ENCODE measurements at regions not wholly inside any gene's neighbourhood (a gene's known extent, or its start where the extent isn't known, plus 50 kb on each side); places are given as distances from the start of the nearest gene placed in this dataset.
A peak's percentile ranks its signal among the peaks of the same experiment; 100 is the strongest.
"Not testable (repeated sequence)": the region's sequence is repeated elsewhere in the genome, so short reads cannot be mapped to it uniquely, and the experiment has no call there.

DNA sequence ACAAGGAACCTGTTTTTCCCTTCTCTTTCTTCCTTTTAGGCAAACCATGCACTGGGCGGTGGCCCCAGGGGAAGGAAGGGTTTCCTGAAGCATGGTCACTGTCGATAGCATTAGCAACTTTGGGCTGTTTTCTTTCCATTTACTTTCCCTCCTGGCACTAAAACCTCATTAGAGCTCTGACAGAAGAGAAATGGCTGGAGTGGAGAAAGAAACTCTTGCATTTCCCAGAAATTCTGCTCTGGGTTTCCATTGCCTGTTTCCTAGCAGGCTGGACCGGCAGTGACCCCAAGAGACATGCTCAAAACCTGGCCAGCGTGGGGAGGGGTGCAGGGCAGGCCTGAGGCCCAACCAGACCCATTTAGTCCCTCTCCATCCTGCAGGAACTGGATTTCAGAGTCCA lies 230.7 kb upstream of the CCL2 start:
- DNase-seq (ENCODE audit: low read depth), result no peak

DNA sequence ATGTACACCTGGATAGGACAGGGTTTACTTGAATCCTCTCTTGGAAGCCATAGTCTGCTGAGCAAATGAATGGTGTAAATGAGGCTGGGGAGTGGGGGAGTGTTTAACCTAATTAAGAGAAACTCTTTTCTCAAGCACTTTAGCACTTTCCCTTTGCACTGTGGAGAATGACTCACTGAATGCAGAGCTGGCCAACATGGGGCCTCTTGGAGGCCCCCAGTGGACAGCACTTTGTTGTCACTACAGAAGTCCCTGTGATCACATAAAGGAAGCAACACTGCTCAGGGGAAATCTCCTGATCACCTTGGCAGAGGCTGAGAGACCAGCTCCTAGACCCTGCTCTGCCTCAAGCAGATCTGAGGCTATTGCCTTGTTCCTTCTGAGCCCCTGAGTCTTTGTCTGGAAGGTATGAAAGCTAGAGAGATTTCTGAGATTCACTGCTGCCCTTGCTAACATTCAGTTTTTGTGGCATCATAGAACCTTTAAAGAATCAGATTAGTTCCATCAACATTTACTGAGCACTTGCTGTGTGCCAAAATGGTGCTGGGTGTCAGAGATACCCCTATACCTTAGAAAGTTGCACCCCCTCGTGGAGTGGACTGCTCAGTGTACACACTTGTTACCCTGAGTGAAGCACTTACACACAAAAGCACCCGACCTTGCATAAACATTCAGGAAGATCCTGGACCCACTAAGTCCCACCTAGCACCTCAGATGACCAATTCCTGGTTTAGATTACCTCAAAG lies 230.1 kb upstream of the CCL2 start:
- no peak for DNase-seq (ENCODE audit: low read depth)

DNA sequence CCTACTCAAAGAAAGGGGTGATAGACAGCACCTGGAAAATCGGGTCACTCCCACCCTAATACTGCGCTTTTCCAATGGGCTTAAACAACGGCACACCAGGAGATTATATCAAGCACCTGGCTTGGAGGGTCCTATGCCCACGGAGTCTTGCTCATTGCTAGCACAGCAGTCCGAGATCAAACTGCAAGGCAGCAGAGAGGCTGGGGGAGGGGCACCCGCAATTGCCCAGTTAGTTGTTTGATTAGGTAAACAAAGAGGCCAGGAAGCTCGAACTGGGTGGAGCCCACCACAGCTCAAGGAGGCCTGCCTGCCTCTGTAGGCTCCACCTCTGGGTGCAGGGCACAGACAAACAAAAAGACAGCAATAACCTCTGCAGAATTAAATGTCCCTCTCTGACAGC lies 224.5 kb upstream of the CCL2 start:
- DNase-seq (ENCODE audit: low read depth), result not testable (repeated sequence)

DNA sequence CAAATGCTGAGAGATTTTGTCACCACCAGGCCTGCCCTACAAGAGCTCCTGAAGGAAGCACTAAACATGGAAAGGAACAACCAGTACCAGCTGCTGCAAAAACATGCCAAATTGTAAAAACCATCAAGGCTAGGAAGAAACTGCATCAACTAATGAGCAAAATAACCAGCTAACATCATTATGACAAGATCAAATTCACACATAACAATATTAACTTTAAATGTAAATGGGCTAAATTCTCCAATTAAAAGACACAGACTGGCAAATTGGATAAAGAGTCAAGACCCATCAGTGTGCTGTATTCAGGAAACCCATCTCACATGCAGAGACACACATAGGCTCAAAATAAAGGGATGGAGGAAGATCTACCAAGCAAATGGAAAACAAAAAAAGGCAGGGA lies 222.8 kb upstream of the CCL2 start:
- not testable (repeated sequence) for DNase-seq (ENCODE audit: low read depth)

DNA sequence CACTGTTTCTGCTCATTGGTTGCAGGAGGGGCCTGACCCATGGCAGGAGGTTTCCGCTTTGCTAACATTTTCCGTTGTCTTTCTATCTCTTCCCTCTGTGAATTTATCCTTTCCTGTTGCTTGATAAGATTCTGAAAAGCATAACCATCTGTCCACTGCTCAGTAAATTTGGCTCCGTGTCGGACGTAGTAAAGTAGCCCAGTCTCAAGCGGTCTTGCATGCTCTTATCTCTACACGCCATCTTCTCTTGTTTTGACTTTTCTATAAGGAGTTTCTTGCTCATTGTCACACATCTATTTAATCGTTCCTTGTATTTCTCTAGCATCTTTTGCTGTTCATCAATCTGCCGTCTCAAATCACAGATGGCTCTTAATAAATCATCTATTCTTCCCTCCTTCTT lies 216.3 kb upstream of the CCL2 start:
- not testable (repeated sequence) for DNase-seq (ENCODE audit: low read depth)

DNA sequence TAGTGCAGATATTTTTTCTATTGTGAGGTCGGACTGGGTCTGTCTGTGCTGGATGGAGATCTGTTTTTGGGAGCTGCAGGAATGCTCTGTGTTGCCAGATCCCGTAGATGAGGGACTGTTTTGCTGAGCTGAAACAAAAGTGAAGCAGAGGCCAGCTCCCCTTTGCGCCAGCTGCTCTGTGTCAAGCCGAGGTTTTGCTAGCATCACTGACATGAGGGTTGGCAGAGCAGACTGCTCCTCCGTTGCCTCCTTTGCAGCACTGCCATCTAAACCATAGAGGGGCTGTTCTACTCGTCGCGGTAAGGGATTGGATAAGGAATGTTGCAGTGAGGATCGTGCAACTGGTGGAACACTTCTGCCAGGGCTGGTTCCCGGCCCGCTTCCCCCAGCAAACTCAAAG lies 215.9 kb upstream of the CCL2 start:
- not testable (repeated sequence) for DNase-seq (ENCODE audit: low read depth)

DNA sequence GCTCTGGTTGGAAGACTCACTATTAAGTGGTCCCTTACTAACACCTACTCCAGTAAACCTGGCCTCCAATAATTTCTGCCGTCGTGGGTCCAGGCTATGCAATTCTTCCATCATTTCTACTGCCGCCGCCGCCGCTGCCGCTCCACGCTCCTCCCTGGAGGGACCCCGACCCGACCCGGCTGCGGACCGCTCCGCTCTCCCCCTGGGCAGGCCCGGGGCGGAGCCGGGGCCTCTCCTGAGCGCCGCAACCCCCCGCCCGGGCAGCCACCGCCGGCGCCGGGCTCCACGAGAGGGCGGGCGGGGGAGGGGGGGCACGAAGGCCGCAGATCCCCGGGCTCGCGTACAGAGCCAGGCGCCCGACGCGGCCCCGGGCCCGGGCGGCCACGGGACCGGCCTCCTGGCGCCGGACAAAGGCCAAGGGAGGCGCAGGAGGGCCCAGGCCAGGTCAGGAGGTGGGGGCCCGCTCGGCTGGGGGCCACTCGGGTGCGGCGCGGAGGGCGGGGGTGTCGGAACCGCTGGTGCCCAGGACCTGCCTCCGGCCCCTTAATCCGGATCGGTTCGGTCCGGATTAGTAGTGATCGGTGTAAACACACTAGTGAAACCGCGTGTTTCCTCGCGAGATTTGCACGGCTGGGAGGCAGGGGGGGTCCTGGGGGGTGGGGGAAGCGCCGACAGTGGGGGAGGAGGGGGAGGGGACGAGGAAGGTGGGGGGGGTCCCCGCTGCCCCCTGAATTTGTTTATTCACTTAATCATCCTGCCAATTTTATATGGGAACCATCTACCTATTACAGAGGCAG lies 215.1 kb upstream of the CCL2 start:
- DNase-seq (ENCODE audit: low read depth), result peak; percentile 2

DNA sequence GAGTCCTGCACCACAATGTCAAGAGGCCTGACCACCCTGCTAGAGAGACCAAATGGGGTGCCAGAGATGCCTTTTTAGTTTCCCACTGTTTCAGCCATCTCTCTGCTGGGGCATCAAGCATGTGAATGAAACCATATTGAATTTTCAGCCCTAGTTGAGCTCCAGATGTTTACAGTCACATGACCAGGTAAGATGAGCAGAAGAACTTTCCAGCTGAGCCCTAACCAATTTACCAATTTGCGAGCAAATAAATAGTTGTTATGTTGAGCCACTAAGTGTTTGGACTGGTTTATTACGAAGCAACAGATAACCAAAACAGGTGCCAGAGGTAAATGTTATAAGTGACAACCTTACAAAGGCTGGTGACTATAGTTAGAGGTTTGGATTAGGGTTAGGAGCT lies 209.1 kb upstream of the CCL2 start:
- no peak for DNase-seq (ENCODE audit: low read depth)

DNA sequence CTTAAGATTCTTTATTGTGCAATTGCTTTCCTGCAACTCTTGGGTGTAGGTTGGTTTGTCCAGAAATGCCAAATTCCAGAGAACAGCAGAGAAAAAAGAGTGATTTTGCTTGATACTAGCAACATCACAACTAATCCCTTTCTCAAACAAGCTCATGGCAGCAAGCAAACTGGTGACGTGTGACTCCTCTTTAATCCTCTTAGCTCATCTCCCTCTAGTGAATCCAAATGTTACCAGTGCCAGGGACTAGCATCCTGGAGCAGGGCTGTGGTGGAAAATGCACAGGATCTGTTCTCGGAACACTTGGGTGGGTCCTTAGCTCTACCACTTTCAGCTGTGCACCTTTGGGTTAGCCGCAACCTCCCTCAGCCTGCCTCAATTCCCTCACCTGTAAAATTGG lies 204.0 kb upstream of the CCL2 start:
- no peak for DNase-seq (ENCODE audit: low read depth)

DNA sequence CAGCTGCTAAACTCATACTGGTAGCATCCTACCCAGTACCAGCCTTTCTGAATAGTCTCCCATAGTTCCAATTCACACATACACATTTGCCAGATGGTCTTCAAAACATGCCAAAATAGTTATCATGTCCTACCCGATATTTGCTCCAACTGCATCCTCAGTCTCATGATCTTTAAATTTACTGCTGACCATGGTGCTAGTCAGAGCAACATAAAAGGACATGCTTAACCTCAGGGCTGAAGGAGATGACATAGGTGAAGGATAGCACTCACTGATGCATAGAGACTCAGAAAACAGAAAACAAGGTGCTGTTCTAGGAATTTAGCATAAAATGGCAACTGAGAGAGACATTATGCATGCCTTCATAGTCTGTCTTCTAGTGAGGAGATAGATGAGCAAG lies 200.6 kb upstream of the CCL2 start:
- no peak for DNase-seq (ENCODE audit: low read depth)

DNA sequence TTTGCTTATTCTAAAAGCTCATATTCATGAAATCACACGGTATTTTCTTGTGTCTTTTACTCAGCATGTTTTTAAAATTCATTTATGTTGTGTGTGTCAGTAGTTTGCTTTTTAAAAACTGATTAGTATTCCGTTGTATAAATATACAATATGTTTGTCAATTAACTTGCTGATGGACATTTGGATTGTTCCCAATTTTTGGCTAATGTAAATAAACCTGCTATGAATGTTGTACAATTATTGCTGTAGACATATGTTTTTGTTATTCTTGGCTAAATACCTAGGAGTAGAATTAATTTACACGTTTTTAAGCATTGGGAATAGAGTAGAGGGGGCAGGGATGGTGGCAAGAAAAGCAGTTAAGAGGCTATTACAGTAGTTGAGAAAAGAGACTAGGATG lies 199.5 kb upstream of the CCL2 start:
- DNase-seq (ENCODE audit: low read depth), result no peak

DNA sequence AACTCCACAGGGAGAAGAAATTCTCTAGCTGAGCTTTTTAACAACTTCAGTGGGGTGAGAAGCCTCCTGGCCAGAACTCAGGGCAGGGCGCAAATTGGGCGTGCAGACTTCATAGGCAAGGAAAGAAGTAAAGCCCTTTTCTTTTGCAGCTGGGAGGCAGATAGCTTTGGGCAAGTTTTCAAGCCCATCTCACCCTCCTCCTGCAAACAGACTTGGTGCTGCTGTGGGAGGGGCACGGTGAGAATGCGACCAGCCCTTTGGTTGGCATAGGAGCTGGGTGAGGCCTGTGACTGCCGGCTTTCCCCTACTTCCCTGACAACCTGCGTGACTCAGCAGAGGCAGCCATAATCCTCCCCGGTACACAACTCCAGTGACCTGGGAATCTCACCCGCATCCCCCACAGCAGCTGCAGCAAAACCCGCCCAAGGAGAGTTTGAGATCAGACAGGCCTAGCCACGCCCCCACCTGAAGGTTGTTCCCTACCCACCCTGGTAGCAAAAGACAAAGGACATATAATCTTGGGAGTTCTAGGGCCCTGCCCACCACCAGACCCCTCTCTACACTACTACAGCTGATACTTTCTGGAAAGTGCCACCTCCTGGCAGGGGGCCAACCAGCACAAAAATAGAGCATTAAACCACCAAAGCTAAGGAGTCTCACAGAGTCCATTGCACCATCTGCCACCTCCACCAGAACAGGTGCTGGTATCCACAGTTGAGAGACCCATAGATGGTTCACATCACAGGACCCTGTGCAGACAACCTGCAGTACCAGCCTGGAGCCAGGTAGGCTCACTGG lies 195.5 kb upstream of the CCL2 start:
- no peak for DNase-seq (ENCODE audit: low read depth)

DNA sequence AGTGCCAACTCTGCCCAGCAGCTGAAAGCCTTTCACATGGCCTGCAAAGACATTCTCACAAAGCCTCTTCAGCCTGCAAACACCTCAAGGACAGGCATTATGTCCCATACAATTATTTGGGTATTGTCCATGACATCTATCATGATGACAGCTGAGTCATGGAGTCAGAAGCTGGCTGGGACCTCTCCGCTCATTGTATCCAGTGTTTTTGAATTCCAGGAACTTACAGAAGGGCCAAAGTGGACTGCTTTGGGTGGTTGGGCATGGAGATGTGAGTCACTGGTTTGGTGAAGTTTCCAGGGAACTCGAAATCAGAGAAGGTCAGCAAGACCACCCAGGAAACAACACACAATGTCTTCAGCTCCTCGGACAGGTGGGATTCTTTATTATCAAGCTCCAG lies 188.6 kb upstream of the CCL2 start:
- DNase-seq (ENCODE audit: low read depth), result no peak

DNA sequence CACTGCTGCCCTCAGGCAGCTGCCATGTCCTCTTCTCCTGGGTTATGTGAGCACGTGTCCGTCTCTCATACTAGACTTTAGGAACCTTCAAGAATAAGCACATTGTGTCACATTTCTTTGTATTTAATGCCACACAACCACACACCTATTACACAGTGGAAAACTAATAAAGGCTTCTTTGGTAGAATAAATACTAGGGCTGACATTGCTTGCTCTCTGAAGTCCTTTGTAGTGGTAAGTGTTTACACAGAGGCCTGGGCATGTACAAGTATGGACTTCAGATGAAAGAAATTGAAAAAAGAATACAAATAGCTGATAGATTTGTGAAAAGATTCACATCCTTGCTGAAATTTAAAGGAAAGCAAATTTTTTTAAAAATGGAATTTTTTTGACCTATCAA lies 188.1 kb upstream of the CCL2 start:
- DNase-seq (ENCODE audit: low read depth), result no peak

DNA sequence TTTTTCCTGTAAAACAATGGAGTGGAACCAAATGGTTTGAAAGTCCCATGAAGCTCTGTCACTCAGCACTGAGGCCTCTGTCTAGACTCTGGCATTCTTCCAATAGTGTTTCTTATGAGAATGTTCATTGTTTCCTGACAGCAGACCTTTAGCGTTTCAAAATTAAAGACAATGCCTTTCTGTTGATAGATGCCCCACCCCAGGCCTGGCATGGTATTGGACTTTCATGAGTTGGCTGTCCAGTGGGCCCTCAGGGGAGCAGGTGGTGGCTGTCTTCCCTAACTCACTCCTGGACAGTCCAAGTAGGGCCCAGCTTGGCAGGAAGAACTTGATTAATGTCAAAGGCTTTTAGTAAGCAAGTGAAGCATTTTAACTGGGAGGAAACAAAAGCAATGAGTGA lies 186.5 kb upstream of the CCL2 start:
- DNase-seq (ENCODE audit: low read depth), result no peak

DNA sequence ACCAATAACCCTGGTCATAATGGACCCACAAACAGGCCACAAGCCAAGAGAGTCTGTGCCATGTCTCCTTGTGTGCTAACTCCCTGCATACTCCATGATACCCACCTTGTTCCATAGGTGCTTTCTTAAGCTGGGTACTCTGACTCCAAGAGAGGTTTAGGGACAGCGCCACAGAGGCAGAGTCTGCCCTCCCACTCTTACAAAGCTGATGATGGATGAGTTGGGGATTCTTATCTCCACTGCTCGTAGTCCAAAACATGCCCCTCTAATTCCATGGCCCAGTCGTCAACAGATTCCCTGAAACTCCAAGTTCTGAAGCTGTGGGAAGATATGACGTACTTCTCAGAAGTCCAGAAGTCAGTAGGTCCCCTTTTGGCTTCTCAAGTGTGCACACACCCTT lies 184.4 kb upstream of the CCL2 start:
- DNase-seq (ENCODE audit: low read depth), result no peak

DNA sequence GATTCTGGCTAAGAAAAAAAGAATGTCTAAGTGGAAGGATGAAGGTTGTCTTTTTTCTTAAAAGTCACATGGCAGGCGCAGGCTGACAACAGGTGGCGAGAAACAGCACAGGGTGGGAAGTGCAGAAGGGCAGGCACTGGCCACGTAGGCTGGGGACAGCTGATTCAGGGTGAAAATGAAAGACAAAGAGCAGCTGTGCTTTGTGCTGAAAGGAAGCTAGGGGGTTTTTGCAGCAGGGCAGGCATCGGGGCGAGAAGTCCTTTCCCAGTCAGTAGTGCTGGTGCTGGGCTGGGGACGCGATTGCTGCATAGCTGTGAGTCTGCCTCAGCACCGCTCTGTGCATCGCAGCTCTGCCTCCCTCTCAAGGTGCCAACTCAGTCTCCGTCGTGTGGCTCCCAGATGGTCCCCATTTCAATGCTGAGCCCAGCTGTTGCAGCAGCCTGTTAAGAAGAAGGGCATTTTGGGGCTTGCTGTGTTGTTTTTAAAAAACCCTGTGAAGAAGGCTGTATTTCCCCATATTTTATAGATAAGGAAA lies 183.1 kb upstream of the CCL2 start:
- no peak for DNase-seq (ENCODE audit: low read depth)

DNA sequence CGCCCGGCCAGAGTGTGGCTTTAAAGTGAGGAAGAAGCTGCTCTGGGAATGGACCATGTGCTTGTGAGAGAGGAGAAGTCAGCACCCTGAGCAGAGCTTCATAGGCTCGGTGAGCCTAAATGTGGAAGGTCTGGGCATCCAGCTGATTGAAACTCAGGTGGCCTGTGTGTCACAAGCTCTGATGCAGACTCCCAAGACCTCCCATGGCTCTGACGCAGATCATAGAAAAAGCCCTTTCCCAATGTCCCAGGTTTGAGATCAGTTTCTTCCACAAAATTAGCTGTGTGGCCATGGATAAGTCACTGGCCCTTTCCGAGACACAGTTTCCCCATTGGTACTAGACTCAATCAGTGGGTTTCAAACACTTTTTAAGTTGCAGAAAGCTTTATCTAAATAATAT lies 180.0 kb upstream of the CCL2 start:
- no peak for DNase-seq (ENCODE audit: low read depth)

DNA sequence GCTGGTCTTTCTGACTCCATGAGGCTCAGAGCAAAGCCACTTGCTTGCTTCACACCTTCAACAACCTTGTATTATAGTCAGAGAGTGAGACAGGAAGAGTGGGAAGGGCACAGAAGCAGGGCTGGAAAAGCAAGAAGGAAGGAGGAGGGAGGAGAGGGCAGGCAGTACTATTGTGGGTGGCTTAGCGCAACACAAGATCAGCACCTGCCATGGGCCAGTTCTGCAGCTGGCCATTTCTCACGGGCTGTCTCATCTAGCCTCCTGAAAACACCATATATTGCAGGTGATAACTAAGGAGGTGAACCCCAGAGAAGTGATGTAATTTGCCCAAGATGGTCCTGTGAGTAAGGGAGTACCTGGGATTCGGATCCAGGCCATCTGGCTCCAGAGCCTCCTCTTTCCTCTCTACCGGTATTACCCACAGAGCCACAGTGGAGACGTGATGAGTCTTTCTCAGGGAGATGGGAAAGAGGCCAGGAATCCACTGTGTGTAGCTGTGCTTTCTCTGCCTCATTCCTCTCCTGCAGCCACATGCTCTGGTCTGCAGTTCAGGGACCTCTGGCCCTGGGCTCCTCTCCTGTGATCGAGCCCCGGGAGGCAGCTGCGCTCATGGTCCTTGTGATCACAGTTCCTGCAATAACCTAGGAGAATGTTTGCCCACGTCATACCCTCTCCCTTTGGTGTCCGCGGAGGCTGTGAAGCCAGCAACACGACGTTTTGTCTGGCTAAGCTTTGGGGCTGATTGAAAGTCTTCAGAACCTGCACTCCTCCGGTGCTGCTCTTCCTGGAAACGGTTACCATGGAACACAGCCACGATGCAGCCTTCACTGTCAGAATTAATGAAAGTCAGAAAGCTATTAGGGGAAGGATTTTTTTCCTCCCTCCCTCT lies 178.1 kb upstream of the CCL2 start:
- DNase-seq (ENCODE audit: low read depth), result no peak

DNA sequence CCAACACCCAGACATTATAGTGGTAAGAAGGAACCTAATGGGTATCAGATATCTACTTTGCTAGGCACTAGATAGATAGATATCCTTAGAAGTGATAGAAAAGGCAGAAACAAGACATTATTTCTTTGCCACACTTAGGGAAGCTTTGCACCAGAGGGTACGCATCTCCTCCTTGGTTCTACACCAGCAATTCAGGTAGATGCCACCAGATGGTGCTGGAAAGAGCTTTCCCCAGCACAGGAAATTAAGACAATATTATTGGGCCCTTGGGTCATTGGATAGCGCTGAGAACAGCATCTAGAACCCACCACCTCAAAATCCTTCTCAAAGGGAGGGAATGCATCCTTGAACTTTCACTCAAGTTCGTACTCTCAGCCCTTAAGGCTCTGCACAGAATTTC lies 173.8 kb upstream of the CCL2 start:
- peak; percentile 5 for DNase-seq (ENCODE audit: low read depth)

DNA sequence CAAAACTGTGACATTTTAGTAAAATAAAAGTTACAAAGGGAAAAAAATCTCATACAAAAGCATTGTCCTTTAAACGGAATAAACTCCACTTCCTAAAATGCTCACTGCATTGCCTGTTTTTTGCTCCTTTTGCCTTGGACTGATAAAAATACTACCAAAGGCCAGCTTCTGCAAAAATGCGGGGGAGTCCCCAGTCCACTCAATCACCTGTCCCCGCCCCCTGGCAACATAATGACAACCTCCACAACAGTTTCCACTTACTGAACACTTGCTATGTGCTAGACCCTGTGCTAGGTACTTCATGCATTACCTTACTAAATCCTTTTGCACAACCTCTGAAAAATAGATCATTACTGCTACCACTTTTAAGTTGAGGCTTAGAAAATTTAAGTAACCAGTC lies 172.7 kb upstream of the CCL2 start:
- no peak for DNase-seq (ENCODE audit: low read depth)

DNA sequence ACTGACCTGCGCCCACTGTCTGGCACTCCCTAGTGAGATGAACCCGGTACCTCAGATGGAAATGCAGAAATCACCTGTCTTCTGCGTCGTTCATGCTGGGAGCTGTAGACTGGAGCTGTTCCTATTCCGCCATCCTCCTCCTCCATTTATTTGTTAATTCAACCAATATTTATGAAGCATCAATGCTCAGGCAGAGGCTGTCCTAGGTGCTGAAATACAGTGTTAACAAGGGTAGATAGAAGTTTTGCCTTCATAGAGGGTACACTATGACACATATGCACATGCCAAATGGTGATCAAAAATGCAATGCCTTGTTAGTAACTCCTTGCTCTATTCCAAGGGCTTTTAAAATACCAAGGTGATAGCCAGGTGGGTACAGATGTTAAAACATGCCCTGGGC lies 166.0 kb upstream of the CCL2 start:
- DNase-seq (ENCODE audit: low read depth), result not testable (repeated sequence)
